A673 (cell line): ENCODE measurements at regions not wholly inside any gene's neighbourhood (a gene's known extent, or its start where the extent isn't known, plus 50 kb on each side); places are given as distances from the start of the nearest gene placed in this dataset.

Source experiments
- BruUV-seq: library from RNA; stranded (reverse); fragments of 400-500 nt; replicated peaks from 2 replicates; lab custom pipeline; 2021; lab: Mats Ljungman, UMichigan
- CTCF ChIA-PET: fragments of 300-600 bp; sonication (Branson Sonifier 250); formaldehyde crosslinking; loops from one replicate; lab custom pipeline; 2022; ENCODE audit warnings: antibody characterized with exemption; lab: Charles Lee
- POLR2A ChIA-PET: fragments of 300-600 bp; sonication (Branson Sonifier 250); formaldehyde crosslinking; loops from one replicate; lab custom pipeline; 2022; ENCODE audit warnings: antibody characterized with exemption; ENCODE audit not compliant: low non-redundant PET; lab: Charles Lee
- DNase-seq: peaks from one replicate; pipeline ENCODE4 v3.0.0-alpha.2; 2015; ENCODE audit warnings: low spot score
- H3K27ac ChIP-seq: fragments of 200-600 bp; sonication (generic); 2 replicates; pipeline ENCODE4 v1.5.1; 2016; ENCODE audit warnings: mixed run types, low read depth, mild to moderate bottlenecking, mixed read lengths, antibody characterized with exemption, low read length; ENCODE audit not compliant: poor library complexity, severe bottlenecking
- H3K27me3 ChIP-seq: fragments of 200-600 bp; sonication (generic); replicated peaks from 2 replicates; pipeline ENCODE4 v1.6.1; 2017; ENCODE audit warnings: mixed run types, low read depth, mild to moderate bottlenecking, mixed read lengths, antibody characterized with exemption, low read length; ENCODE audit not compliant: insufficient read depth, poor library complexity
- H3K36me3 ChIP-seq: fragments of 200-600 bp; sonication (generic); 2 replicates; pipeline ENCODE4 v1.6.1; 2016; ENCODE audit warnings: mixed run types, mild to moderate bottlenecking, mixed read lengths, antibody characterized with exemption, low read length; ENCODE audit not compliant: insufficient read depth, poor library complexity, severe bottlenecking
- H3K4me1 ChIP-seq: fragments of 200-600 bp; sonication (generic); 2 replicates; pipeline ENCODE4 v1.6.1; 2017; ENCODE audit warnings: mixed run types, mild to moderate bottlenecking, mixed read lengths, antibody characterized with exemption, low read length; ENCODE audit not compliant: insufficient read depth, poor library complexity, severe bottlenecking
- H3K4me3 ChIP-seq: fragments of 200-600 bp; sonication (generic); 2 replicates; pipeline ENCODE4 v1.5.1; 2016; ENCODE audit warnings: low read depth, mixed run types, mild to moderate bottlenecking, mixed read lengths, low read length; ENCODE audit not compliant: poor library complexity, severe bottlenecking
- H3K9me3 ChIP-seq: fragments of 200-600 bp; sonication (generic); 2 replicates; pipeline ENCODE4 v1.6.1; 2016; ENCODE audit warnings: mixed run types, low read depth, mild to moderate bottlenecking, mixed read lengths, antibody characterized with exemption, low read length; ENCODE audit not compliant: poor library complexity, severe bottlenecking
- CTCF ChIP-seq: fragments of 300-800, 200-600 bp; sonication (generic); conservative IDR thresholded peaks from 2 replicates; pipeline ENCODE4 v1.5.1; 2017; ENCODE audit warnings: low read depth, mild to moderate bottlenecking, antibody characterized with exemption, low read length, moderate library complexity, mixed read lengths
- EZH2 ChIP-seq: fragments of 200-600 bp; sonication (generic); IDR thresholded peaks from 2 replicates; pipeline ENCODE4 v1.6.1; 2017; ENCODE audit warnings: borderline replicate concordance, low read depth, mild to moderate bottlenecking, mixed read lengths, antibody characterized with exemption, low read length; ENCODE audit not compliant: poor library complexity, severe bottlenecking
- intact Hi-C: fragments of 100-400 bp; cut with micrococcal nuclease; formaldehyde crosslinking; loops from one replicate; pipeline ENCODE4 v1.10.0; 2022; ENCODE audit not compliant: unreplicated experiment

DNA sequence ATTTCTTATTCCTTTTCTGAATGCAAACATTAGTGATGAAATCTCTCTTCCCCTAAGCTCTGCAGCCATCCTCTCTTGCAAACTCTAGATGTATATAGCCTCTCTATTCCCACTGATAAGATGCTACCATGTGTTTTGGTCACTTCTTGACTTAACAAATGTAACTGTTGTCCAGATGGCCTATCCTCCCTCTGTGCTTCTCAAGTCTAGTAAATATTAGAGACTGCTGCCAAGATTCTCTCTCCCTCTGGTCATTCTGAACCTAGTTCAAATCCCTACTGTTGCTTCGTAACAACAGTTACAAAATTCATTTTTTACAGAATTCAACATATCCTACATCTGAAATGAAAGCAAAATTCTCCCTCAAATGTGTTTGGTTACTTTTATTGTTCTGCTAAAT lies 156.6 kb downstream of the TXNL1 start:
- H3K4me3 ChIP-seq: no peak overlapping the region
- H3K27ac ChIP-seq: no peak overlapping the region
- ChIA-PET CTCF (no interaction called here), POLR2A (no interaction called here)
- no peaks in the 10 kb centered on the region for H3K27me3 ChIP-seq
- H3K9me3 ChIP-seq: no peaks in the 10 kb centered on the region
- no TSS peak for BruUV-seq
- TF ChIP-seq EZH2: no peak
- TF ChIP-seq CTCF: no peak
- H3K4me1 ChIP-seq: no peaks in the 10 kb centered on the region
- intact Hi-C loops: no loop called here
- no peak for DNase-seq
- no peaks in the 10 kb centered on the region for H3K36me3 ChIP-seq

- TF ChIP-seq CTCF: no peak
- no peak for TF ChIP-seq EZH2
- intact Hi-C loops: no loop called here
- H3K27ac ChIP-seq: no peak overlapping the region
- CTCF ChIA-PET: no interaction called here
- H3K4me1 ChIP-seq: no peaks in the 10 kb centered on the region
- POLR2A ChIA-PET: no interaction called here
- H3K4me3 ChIP-seq: no peak overlapping the region
- BruUV-seq: no TSS peak
- no peaks in the 10 kb centered on the region for H3K9me3 ChIP-seq
- no peaks in the 10 kb centered on the region for H3K27me3 ChIP-seq
- H3K36me3 ChIP-seq: no peaks in the 10 kb centered on the region
- no peak for DNase-seq
These were observed 158.6 kb downstream of the TXNL1 start for GRCh38 chr18:56479841-56480240.

DNA sequence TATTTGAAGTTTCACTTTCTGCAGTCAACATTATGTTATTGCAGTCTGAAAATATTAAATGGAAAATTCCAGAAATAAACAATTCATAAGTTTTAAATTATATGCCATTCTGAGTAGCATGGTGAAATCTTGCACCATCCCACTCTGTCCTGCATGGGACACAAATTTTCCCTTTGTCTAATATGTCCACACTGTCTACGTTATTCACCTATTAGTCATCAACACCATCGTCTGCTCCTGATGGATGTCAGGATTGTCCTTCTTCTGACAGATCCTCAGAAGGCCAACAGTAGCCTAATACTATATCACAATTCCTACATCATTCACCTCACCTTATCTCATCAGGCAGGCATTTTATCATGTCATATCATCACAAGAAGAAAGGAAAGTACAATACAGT lies 163.1 kb downstream of the TXNL1 start:
- Histone ChIP-seq H3K27me3 (no peaks in the 10 kb centered on the region), H3K4me3 (no peak overlapping the region), H3K4me1 (no peaks in the 10 kb centered on the region), H3K27ac (no peak overlapping the region), H3K9me3 (no peaks in the 10 kb centered on the region), H3K36me3 (no peaks in the 10 kb centered on the region)
- no peak for TF ChIP-seq EZH2
- TF ChIP-seq CTCF: no peak
- intact Hi-C loops: no loop called here
- no peak for DNase-seq
- no TSS peak for BruUV-seq
- ChIA-PET CTCF (no interaction called here), POLR2A (no interaction called here)
